Bone marrow (tissue), 2 donors: ENCODE measurements at regions not wholly inside any gene's neighbourhood (a gene's known extent, or its start where the extent isn't known, plus 50 kb on each side); places are given as distances from the start of the nearest gene placed in this dataset.
"Not testable (repeated sequence)": the region's sequence is repeated elsewhere in the genome, so short reads cannot be mapped to it uniquely, and the experiment has no call there.

Source experiments
- DNase-seq, 2 donors: peaks; one replicate each; lab custom pipeline; 2025; lab: John Stamatoyannopoulos, UW

GRCh38 chr21:17327715-17328114, 185.1 kb upstream of the CXADR start:
- not testable (repeated sequence) for DNase-seq

GRCh38 chr21:17334484-17334883, 178.4 kb upstream of the CXADR start:
- no peak for DNase-seq

- DNase-seq = no peak
Measured at GRCh38 chr21:17340081-17340480, 172.8 kb upstream of the CXADR start.

- DNase-seq = no peak
Measured at GRCh38 chr21:17343055-17343454, 169.8 kb upstream of the CXADR start.

- DNase-seq = no peak
Measured at GRCh38 chr21:17348357-17348756, 164.5 kb upstream of the CXADR start.

GRCh38 chr21:17348849-17349248, 164.0 kb upstream of the CXADR start:
- no peak for DNase-seq

- no peak for DNase-seq
Measured at GRCh38 chr21:17351766-17352165, 161.1 kb upstream of the CXADR start.

GRCh38 chr21:17352996-17353655, 159.7 kb upstream of the CXADR start:
- DNase-seq = no peak

GRCh38 chr21:17359781-17360180, 153.1 kb upstream of the CXADR start:
- no peak for DNase-seq

GRCh38 chr21:17368748-17369363, 144.0 kb upstream of the CXADR start:
- DNase-seq = no peak

- no peak for DNase-seq
Measured at GRCh38 chr21:17370263-17370662, 142.6 kb upstream of the CXADR start.

- DNase-seq = no peak
Measured at GRCh38 chr21:17370916-17371315, 141.9 kb upstream of the CXADR start.

- no peak for DNase-seq
Measured at GRCh38 chr21:17371450-17371849, 141.4 kb upstream of the CXADR start.

GRCh38 chr21:17372200-17372599, 140.6 kb upstream of the CXADR start:
- DNase-seq = no peak

GRCh38 chr21:17386498-17386897, 126.3 kb upstream of the CXADR start:
- DNase-seq = no peak

- DNase-seq = peak in 1 of 2 donors; percentile 5
Measured at GRCh38 chr21:17387030-17387617, 125.7 kb upstream of the CXADR start.

GRCh38 chr21:17388226-17388625, 124.6 kb upstream of the CXADR start:
- no peak for DNase-seq

- no peak for DNase-seq
Measured at GRCh38 chr21:17389311-17389710, 123.5 kb upstream of the CXADR start.

GRCh38 chr21:17390569-17390968, 122.3 kb upstream of the CXADR start:
- DNase-seq = no peak

GRCh38 chr21:17391811-17392340, 121.0 kb upstream of the CXADR start:
- no peak for DNase-seq

- DNase-seq = no peak
Measured at GRCh38 chr21:17393413-17393812, 119.4 kb upstream of the CXADR start.

- no peak for DNase-seq
Measured at GRCh38 chr21:17396948-17397347, 115.9 kb upstream of the CXADR start.

GRCh38 chr21:17397703-17398102, 115.1 kb upstream of the CXADR start:
- no peak for DNase-seq
